Retinal pigment epithelial cell (primary cell): ENCODE measurements at regions not wholly inside any gene's neighbourhood (a gene's known extent, or its start where the extent isn't known, plus 50 kb on each side); places are given as distances from the start of the nearest gene placed in this dataset.

ENCODE experiments used
- DNase-seq: peaks from one replicate; pipeline ENCODE4 v3.0.0-alpha.2; 2010; ENCODE audit warnings: low read depth
- H3K4me3 ChIP-seq: 2 replicates; pipeline ENCODE4 v1.5.1; 2011; ENCODE audit warnings: mild to moderate bottlenecking, low read length, control low read depth, moderate library complexity
- CTCF ChIP-seq: conservative IDR thresholded peaks from 2 replicates; pipeline ENCODE4 v1.5.1; 2011; ENCODE audit warnings: low read depth, low read length, control low read depth, inconsistent platforms

- H3K4me3 ChIP-seq: no peak overlapping the region
- no peak for TF ChIP-seq CTCF
- no peak for DNase-seq
These were observed 303.6 kb upstream of the MSX2 start for GRCh38 chr5:174420651-174421407.

GRCh38 chr5:174421408-174421805, 303.0 kb upstream of the MSX2 start:
- no peak for TF ChIP-seq CTCF
- no peak for DNase-seq
- H3K4me3 ChIP-seq: no peak overlapping the region

GRCh38 chr5:174423558-174423957, 300.8 kb upstream of the MSX2 start:
- no peak for DNase-seq
- H3K4me3 ChIP-seq: no peak overlapping the region
- TF ChIP-seq CTCF: no peak

- no peak overlapping the region for H3K4me3 ChIP-seq
- no peak for DNase-seq
- peak; percentile 45 for TF ChIP-seq CTCF
These were observed 299.9 kb upstream of the MSX2 start for GRCh38 chr5:174424219-174425053.

- H3K4me3 ChIP-seq: no peak overlapping the region
- no peak for TF ChIP-seq CTCF
- DNase-seq: no peak
These were observed 299.0 kb upstream of the MSX2 start for GRCh38 chr5:174425271-174425963.

- DNase-seq: no peak
- TF ChIP-seq CTCF: no peak
These were observed 298.5 kb upstream of the MSX2 start for GRCh38 chr5:174425964-174426290.

More at GRCh38 chr5:174425964-174426290, 298.5 kb upstream of the MSX2 start:
- H3K4me3 ChIP-seq: no peak overlapping the region
